HG02885 (cell line): ENCODE measurements at regions not wholly inside any gene's neighbourhood (a gene's known extent, or its start where the extent isn't known, plus 50 kb on each side); places are given as distances from the start of the nearest gene placed in this dataset.

Source experiments
- ATAC-seq: cut with Tn5 transposase; IDR thresholded peaks from one replicate; pipeline ENCODE4 v1.9.1; 2021; ENCODE audit warnings: mild to moderate bottlenecking; ENCODE audit not compliant: unreplicated experiment, poor library complexity

- ATAC-seq: no peak
Measured at GRCh38 chr11:26268980-26269660, 62.8 kb upstream of the ANO3 start.

GRCh38 chr11:26271666-26272065 is 60.3 kb upstream of the ANO3 start:
- ATAC-seq: no peak

GRCh38 chr11:26276798-26277424 is 55.0 kb upstream of the ANO3 start:
- ATAC-seq: peak; percentile 90

- no peak for ATAC-seq
Measured at GRCh38 chr11:26278354-26278753, 53.6 kb upstream of the ANO3 start.
